NB4 (cell line): ENCODE measurements at regions not wholly inside any gene's neighbourhood (a gene's known extent, or its start where the extent isn't known, plus 50 kb on each side); places are given as distances from the start of the nearest gene placed in this dataset.

Experiments used
- MYC ChIP-seq: IDR thresholded peaks from 2 replicates; pipeline ENCODE4 v1.6.1; 2011; ENCODE audit warnings: low read depth, low read length
- POLR2A ChIP-seq: IDR thresholded peaks from 2 replicates; pipeline ENCODE4 v1.6.1; 2011; ENCODE audit warnings: mild to moderate bottlenecking; ENCODE audit not compliant: insufficient read length; ENCODE audit errors: extremely low read depth
- TF ChIP-seq, protein P1 (sequence below): IDR thresholded peaks from one replicate; pipeline ENCODE4 v1.5.1; 2012; ENCODE audit warnings: low read depth, low read length
- TF ChIP-seq, protein P2 (sequence below): IDR thresholded peaks from 2 replicates; pipeline ENCODE4 v1.6.1; 2011; ENCODE audit warnings: low read depth, low read length

DNA sequence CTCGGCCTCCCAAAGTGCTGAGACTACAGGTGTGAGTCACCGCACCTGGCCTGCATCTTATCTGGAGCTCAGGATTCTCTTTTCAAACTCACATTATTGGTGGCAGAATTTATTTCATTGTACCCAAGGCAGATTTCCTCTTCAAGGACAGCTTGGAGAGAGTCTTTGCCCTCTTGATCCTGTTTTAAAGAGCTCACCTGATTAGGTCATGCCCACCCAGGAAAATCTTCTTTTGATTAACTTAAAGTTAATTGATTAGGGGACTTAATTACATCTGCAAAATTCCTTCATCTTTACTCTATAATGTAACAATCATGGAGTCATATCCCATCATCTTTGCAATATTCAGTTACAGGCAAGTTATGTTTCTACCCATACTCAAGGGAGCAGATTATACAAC, 346.4 kb downstream of the EPHA4 start:
- TF ChIP-seq MYC (no peak), POLR2A (no peak)
- TF ChIP-seq, protein P1, sequence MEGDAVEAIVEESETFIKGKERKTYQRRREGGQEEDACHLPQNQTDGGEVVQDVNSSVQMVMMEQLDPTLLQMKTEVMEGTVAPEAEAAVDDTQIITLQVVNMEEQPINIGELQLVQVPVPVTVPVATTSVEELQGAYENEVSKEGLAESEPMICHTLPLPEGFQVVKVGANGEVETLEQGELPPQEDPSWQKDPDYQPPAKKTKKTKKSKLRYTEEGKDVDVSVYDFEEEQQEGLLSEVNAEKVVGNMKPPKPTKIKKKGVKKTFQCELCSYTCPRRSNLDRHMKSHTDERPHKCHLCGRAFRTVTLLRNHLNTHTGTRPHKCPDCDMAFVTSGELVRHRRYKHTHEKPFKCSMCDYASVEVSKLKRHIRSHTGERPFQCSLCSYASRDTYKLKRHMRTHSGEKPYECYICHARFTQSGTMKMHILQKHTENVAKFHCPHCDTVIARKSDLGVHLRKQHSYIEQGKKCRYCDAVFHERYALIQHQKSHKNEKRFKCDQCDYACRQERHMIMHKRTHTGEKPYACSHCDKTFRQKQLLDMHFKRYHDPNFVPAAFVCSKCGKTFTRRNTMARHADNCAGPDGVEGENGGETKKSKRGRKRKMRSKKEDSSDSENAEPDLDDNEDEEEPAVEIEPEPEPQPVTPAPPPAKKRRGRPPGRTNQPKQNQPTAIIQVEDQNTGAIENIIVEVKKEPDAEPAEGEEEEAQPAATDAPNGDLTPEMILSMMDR = no peak
- TF ChIP-seq, protein P2, sequence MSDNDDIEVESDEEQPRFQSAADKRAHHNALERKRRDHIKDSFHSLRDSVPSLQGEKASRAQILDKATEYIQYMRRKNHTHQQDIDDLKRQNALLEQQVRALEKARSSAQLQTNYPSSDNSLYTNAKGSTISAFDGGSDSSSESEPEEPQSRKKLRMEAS = no peak
